Colonic mucosa (tissue), 4 donors: ENCODE measurements at regions not wholly inside any gene's neighbourhood (a gene's known extent, or its start where the extent isn't known, plus 50 kb on each side); places are given as distances from the start of the nearest gene placed in this dataset.

Source experiments
- DNase-seq: peaks from one replicate; pipeline ENCODE4 v3.0.0-alpha.2; 2020
- H3K27ac ChIP-seq: fragments of 200-600 bp; one replicate; pipeline ENCODE4 v1.8.0; 2021
- H3K27me3 ChIP-seq: fragments of 200-600 bp; one replicate; pipeline ENCODE4 v1.8.0; 2021
- H3K36me3 ChIP-seq: fragments of 200-600 bp; one replicate; pipeline ENCODE4 v1.8.0; 2021
- H3K4me1 ChIP-seq: fragments of 200-600 bp; one replicate; pipeline ENCODE4 v1.8.0; 2021; ENCODE audit warnings: mild to moderate bottlenecking
- H3K4me3 ChIP-seq: fragments of 200-600 bp; one replicate; pipeline ENCODE4 v1.8.0; 2021
- H3K9ac ChIP-seq, 2 donors: one replicate each; pipeline ENCODE4 v1.7.0; 2013; ENCODE audit warnings: control low read depth in 2 of 2, low read depth in 2 of 2, low read length in 2 of 2
- H3K9me3 ChIP-seq: fragments of 200-600 bp; one replicate; pipeline ENCODE4 v1.8.0; 2021
- intact Hi-C: fragments of 100-400 bp; cut with DNase I; formaldehyde crosslinking; loops from one replicate; pipeline ENCODE4 v1.14.1; 2022
- TF ChIP-seq, protein P1 (sequence below): fragments of 200-600 bp; IDR thresholded peaks from one replicate; pipeline ENCODE4 v1.8.0; 2022; ENCODE audit warnings: antibody characterized with exemption, mild to moderate bottlenecking
- donor health status: healthy.
- donor health status: DM: no; HTN: no; CAD: no.
- donor health status: DM: no; HTN: no; CAD: no.

DNA sequence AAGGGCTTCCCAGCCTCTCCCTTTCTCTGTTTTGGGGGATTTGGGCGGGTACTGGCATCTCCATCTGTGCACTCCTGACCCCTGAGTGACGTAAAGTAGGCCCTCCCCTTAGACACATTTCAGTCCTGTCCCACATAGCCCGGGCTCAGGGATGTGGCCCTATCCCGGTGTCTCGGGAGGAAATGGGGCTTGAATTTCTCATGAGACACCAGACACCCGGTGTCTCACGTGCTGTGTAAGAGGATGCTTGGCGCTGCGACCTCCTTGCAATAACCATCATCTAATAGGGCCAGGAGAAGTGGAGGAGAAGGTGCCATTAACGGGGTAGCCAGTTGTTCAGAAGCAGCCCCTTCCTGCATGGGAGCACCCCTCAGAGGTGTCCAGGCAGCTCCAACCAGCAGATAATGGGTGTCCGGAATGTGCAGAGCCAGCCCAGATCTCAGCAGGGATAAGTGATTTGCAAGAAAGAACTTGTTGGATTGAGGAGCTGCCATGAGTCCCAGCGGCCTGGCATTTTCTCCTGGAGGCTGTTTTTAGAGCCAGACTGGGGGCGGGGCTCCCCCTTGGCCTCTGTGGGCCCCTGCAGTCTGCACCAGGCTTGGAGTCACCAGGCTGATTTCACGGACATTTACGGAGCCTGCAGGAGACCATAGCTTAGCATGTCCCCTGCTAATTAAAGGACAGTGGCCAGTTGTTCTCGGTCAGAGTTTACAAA is 372.0 kb downstream of the PREX1 start:
- intact Hi-C loops = no loop called here
- no peak for DNase-seq
- Histone ChIP-seq H3K36me3 (no peaks in the 10 kb centered on the region), H3K9me3 (no peaks in the 10 kb centered on the region), H3K9ac (no peak overlapping the region), H3K4me3 (no peak overlapping the region), H3K4me1 (no peaks in the 10 kb centered on the region), H3K27me3 (no peaks in the 10 kb centered on the region), H3K27ac (no peak overlapping the region)
- TF ChIP-seq, protein P1, sequence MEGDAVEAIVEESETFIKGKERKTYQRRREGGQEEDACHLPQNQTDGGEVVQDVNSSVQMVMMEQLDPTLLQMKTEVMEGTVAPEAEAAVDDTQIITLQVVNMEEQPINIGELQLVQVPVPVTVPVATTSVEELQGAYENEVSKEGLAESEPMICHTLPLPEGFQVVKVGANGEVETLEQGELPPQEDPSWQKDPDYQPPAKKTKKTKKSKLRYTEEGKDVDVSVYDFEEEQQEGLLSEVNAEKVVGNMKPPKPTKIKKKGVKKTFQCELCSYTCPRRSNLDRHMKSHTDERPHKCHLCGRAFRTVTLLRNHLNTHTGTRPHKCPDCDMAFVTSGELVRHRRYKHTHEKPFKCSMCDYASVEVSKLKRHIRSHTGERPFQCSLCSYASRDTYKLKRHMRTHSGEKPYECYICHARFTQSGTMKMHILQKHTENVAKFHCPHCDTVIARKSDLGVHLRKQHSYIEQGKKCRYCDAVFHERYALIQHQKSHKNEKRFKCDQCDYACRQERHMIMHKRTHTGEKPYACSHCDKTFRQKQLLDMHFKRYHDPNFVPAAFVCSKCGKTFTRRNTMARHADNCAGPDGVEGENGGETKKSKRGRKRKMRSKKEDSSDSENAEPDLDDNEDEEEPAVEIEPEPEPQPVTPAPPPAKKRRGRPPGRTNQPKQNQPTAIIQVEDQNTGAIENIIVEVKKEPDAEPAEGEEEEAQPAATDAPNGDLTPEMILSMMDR = no peak

DNA sequence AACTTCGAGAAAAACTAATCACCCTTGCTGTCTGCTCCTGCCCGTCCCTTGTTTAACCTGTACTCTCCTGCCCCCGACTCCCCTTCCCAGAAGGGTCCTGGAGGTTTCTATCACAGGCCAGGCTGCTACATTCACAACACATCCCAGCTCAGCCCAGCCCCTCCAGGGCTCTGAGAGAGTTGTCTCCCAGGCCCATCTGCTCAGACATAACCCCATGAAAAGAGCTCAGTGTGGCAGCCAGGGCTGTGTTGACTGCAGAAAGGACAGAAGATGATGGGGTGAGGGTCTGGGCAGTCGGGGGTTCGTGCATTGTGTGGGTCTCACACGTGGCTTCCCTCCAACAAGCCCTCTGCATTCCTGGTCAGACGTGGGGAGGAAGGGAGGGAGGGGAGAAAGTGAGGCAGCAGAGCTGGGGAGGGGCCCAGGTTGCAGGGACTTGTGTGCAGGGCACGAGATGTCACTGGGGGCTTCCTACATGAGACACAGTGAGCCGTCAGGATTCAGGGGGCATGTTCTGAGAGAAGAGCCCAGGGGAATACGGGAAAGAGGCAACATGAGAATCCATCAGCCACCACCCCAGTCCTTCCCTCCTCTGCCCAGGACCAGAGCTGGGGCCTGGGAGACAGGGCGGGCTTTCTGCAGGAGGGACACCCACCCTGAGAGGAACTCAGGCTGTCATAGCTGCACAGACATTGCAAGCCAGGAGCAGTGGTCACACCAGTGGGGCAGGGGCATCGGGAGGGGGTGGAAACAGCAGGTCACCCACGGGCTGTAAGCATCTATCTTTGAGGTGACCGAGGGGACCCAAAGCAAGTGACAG is 372.9 kb downstream of the PREX1 start:
- Histone ChIP-seq H3K27me3 (no peaks in the 10 kb centered on the region), H3K4me3 (no peak overlapping the region), H3K36me3 (no peaks in the 10 kb centered on the region), H3K9ac (no peak overlapping the region), H3K9me3 (no peaks in the 10 kb centered on the region), H3K4me1 (no peaks in the 10 kb centered on the region), H3K27ac (no peak overlapping the region)
- intact Hi-C loops = no loop called here
- DNase-seq = no peak
- TF ChIP-seq, protein P1 = no peak

DNA sequence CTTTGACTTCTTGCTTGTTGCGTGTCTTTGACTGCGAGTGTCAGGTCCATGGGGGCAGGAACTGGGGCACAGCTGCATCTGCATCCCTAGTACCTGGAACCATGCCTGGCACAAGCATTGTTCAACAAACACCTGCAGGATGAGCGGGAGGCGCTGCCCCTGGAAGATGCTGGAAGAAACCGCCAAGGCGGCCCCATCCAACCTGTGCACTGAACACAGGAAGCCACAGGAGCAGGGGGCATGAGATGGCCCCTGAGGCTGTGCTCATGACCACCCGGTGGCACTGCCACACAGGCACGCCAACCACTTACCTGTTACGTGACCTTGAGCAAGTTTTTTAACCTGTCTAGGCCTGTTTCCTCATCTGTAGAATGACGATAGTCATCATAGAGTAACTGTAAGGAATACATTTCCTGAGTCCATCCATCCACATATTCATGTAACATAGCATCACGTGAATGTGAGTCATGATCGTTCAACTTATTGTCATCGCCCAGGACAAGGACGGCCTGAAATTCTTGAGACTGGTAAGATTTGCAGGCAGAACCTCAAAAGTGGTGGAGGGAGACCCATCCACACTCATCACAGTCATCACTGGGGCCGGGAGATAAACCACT is 374.2 kb downstream of the PREX1 start:
- H3K9ac ChIP-seq = no peak overlapping the region
- TF ChIP-seq, protein P1 = no peak

GRCh38 chr20:48451401-48451800 is 376.4 kb downstream of the PREX1 start:
- intact Hi-C loops = no loop called here
- Histone ChIP-seq H3K36me3 (no peaks in the 10 kb centered on the region), H3K9ac (no peak overlapping the region), H3K9me3 (no peaks in the 10 kb centered on the region), H3K4me1 (no peaks in the 10 kb centered on the region), H3K27ac (no peak overlapping the region), H3K27me3 (no peaks in the 10 kb centered on the region), H3K4me3 (no peak overlapping the region)
- no peak for DNase-seq
- TF ChIP-seq, protein P1 = no peak

More for the DNA sequence above, 374.2 kb downstream of the PREX1 start:
- H3K36me3 ChIP-seq = no peaks in the 10 kb centered on the region
- H3K4me3 ChIP-seq = no peak overlapping the region
- no peak overlapping the region for H3K27ac ChIP-seq
- H3K9me3 ChIP-seq = no peaks in the 10 kb centered on the region
- intact Hi-C loops = no loop called here
- H3K27me3 ChIP-seq = no peaks in the 10 kb centered on the region
- no peaks in the 10 kb centered on the region for H3K4me1 ChIP-seq
- DNase-seq = no peak

DNA sequence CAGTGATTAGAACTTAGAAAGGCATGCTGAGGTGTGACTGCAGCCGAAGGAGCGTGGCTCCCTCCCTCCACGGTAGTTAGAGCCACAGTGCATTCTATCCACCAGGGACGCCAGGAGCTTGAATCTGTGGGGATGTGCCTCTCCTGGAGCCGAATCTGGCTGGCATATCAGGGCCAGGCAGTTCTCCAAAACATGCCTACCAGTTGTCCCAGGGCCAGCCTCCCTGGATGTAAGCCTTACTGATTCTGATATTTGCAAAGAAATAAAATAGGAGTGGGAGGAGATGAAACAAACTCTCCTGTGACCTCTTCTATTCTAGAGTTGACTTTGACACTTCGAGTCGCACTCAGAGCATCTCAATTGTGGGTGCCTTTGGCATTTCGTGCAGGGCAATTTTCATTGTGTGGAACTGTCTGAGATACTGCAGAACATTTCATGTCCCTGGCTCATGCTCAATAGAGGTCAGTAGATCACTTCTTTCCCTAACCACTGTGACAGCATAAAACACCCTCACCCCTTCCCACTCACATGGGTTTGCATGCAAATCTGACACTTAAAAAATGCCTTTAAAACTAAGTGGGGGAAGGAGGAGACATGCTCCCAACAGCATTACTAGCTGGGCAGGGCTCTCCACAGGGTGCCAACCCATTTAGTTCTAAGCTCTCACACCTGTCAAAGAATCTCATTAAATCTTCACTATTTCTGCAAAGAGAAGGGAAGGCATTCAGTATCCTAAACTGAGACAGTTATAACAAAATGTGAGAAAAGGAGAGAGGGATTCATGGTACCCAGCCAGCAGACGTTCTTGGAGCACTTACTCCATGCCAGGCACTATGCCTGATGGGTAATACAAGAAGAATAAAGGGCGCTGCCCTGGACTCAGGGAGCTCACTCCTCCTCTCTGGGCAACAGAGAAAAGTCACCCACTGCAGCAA is 378.9 kb downstream of the PREX1 start:
- H3K4me3 ChIP-seq = no peak overlapping the region
- H3K27ac ChIP-seq = no peak overlapping the region
- H3K27me3 ChIP-seq = no peaks in the 10 kb centered on the region
- no peak overlapping the region for H3K9ac ChIP-seq
- intact Hi-C loops = no loop called here
- H3K36me3 ChIP-seq = no peaks in the 10 kb centered on the region
- DNase-seq = no peak
- H3K9me3 ChIP-seq = no peaks in the 10 kb centered on the region
- H3K4me1 ChIP-seq = no peaks in the 10 kb centered on the region
- TF ChIP-seq, protein P1 = no peak
